ENCODE measurements at regions not wholly inside any gene's neighbourhood (a gene's known extent, or its start where the extent isn't known, plus 50 kb on each side); places are given as distances from the start of the nearest gene placed in this dataset.
A peak's percentile ranks its signal among the peaks of the same experiment; 100 is the strongest.

DNA sequence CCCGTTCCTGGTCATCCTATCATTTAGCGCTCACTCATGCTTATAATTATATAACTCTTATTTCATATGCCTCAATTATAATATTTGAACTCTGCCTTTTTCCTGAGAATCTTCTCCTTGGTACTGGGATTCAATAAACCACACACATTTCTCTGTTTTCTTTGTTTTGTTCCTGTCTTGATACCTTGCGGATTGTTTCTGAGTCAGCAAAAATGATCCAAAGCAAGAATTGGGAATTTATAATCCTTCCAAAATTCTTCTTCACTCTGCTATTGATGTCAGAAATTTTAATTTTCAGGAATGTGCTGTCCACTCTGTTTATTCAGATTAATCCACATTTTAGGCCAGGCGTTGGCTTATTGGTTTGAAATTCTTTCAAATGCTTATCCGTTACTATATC lies 886.0 kb downstream of the SUCLG1 start:
- H3K9ac ChIP-seq (ENCODE audit: insufficient read length), result no peak overlapping the region
- no peak for DNase-seq (ENCODE audit: low read depth, low spot score)
- H3K27ac ChIP-seq, result no peak overlapping the region
- H3K4me3 ChIP-seq, result no peak overlapping the region
- no peak for TF ChIP-seq POLR2AphosphoS5 (IDR thresholded peaks at IDR 0.05; ENCODE audit: borderline replicate concordance, low read depth, low read length)
- no peak for TF ChIP-seq FOXP2 (optimal IDR thresholded peaks at IDR 0.05; ENCODE audit: control extremely low read depth, extremely low read length, insufficient read depth)
- no peak for TF ChIP-seq EZH2 (IDR thresholded peaks at IDR 0.05)
- H3K36me3 ChIP-seq (ENCODE audit: insufficient read depth, low read length), result no peaks in the 10 kb centered on the region
- H3K9me3 ChIP-seq (ENCODE audit: low read depth, low read length), result no peaks in the 10 kb centered on the region

DNA sequence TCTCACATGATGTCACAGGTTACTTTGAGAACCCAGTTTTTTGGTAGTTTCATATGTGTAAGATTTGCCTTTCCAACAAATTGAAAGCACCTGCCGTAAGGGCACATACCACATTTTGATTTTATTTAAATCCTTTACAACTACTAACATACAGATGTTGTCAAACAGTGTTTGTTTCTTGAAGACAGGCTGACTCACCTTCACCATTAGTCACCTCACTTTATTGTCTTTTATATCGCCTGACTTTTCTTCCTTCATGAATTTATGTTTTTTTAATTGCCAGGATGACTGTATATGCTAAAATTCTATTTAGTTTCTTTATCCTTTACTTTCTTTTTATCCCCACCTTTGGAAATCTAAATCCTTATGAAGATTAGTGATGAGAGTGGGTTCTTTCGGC lies 886.7 kb downstream of the SUCLG1 start:
- no peaks in the 10 kb centered on the region for H3K9me3 ChIP-seq (ENCODE audit: low read depth, low read length)
- no peak overlapping the region for H3K4me3 ChIP-seq
- TF ChIP-seq EZH2 (IDR thresholded peaks at IDR 0.05), result no peak
- TF ChIP-seq FOXP2 (optimal IDR thresholded peaks at IDR 0.05; ENCODE audit: control extremely low read depth, extremely low read length, insufficient read depth), result no peak
- no peak for TF ChIP-seq POLR2AphosphoS5 (IDR thresholded peaks at IDR 0.05; ENCODE audit: borderline replicate concordance, low read depth, low read length)
- H3K36me3 ChIP-seq (ENCODE audit: insufficient read depth, low read length), result no peaks in the 10 kb centered on the region
- no peak overlapping the region for H3K27ac ChIP-seq
- DNase-seq (ENCODE audit: low read depth, low spot score), result no peak
- H3K9ac ChIP-seq (ENCODE audit: insufficient read length), result no peak overlapping the region

DNA sequence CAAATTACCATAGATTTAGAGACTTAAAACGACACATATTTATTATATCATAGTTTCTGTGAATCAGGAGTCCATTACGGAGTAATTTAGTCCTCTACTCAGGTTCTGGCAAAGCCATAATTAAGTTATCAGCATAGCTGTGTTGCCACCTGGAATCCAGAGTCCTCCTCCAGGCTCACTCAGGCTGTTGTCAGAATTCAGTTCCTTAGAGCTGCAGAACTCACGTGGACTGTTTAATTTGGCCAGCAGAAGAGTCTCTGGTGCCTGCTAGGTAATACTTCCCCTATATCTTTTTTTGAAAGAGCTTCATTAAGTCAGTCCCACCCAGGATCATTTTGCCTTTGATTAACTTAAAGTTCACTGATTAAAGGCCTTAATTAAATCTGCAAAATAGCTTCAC lies 891.5 kb downstream of the SUCLG1 start:
- DNase-seq (ENCODE audit: low read depth, low spot score), result no peak
- H3K4me3 ChIP-seq, result no peak overlapping the region
- TF ChIP-seq POLR2AphosphoS5 (IDR thresholded peaks at IDR 0.05; ENCODE audit: borderline replicate concordance, low read depth, low read length), result no peak
- TF ChIP-seq EZH2 (IDR thresholded peaks at IDR 0.05), result no peak
- no peak for TF ChIP-seq FOXP2 (optimal IDR thresholded peaks at IDR 0.05; ENCODE audit: control extremely low read depth, extremely low read length, insufficient read depth)
- no peak overlapping the region for H3K9ac ChIP-seq (ENCODE audit: insufficient read length)
- H3K36me3 ChIP-seq (ENCODE audit: insufficient read depth, low read length), result no peaks in the 10 kb centered on the region
- no peak overlapping the region for H3K27ac ChIP-seq
- no peaks in the 10 kb centered on the region for H3K9me3 ChIP-seq (ENCODE audit: low read depth, low read length)

DNA sequence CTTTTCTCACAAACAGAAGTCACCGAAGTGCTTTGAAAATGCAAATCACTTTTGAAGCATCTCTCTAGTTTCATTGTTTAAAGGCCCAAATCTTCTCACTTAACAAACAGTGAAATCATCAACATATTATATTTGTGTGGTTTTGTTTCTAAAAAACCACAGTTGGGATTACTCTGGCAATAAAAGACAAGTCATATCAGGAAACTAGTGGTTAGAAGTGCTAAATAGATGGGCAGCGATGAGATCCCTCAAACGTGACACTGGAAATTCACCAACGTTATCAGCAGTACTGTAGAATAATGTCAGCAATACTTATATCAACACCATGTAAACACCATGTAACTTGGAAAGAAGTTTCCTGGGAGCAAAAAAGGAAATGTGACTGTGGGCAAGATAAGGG lies 893.5 kb downstream of the SUCLG1 start:
- Histone ChIP-seq H3K4me3 (peak overlapping the region; percentile 51), H3K9me3 (ENCODE audit: low read depth, low read length) (no peaks in the 10 kb centered on the region), H3K9ac (ENCODE audit: insufficient read length) (no peak overlapping the region), H3K27ac (peak overlapping the region; percentile 77), H3K36me3 (ENCODE audit: insufficient read depth, low read length) (no peaks in the 10 kb centered on the region)
- TF ChIP-seq FOXP2 (optimal IDR thresholded peaks at IDR 0.05; ENCODE audit: control extremely low read depth, extremely low read length, insufficient read depth), result no peak
- TF ChIP-seq EZH2 (IDR thresholded peaks at IDR 0.05), result no peak
- no peak for TF ChIP-seq POLR2AphosphoS5 (IDR thresholded peaks at IDR 0.05; ENCODE audit: borderline replicate concordance, low read depth, low read length)
- DNase-seq (ENCODE audit: low read depth, low spot score), result no peak

DNA sequence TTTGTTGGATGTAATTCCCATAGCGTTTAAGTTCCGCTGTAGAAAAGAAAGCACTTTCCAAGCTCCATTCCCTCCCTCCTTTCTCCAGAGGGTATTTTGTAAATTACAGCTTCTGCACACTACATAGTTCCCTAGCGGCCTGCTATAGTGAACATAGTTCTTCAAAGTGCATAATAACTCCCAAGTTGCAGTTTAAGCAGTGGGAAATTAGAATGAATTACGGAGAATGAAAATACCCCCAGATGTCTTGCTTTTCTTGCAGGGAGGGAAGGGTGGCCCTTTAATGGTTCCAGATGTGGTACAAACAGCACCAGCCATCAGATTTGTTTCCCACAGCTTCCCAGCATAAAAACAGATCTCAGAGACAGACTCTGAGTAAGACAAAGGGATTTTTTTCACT lies 893.9 kb downstream of the SUCLG1 start:
- no peaks in the 10 kb centered on the region for H3K9me3 ChIP-seq (ENCODE audit: low read depth, low read length)
- H3K4me3 ChIP-seq, result peak overlapping the region; percentile 51
- H3K36me3 ChIP-seq (ENCODE audit: insufficient read depth, low read length), result no peaks in the 10 kb centered on the region
- DNase-seq (ENCODE audit: low read depth, low spot score), result peak; percentile 3
- peak overlapping the region; percentile 77 for H3K27ac ChIP-seq
- TF ChIP-seq EZH2 (IDR thresholded peaks at IDR 0.05) (no peak), POLR2AphosphoS5 (IDR thresholded peaks at IDR 0.05; ENCODE audit: borderline replicate concordance, low read depth, low read length) (no peak)
- no peak overlapping the region for H3K9ac ChIP-seq (ENCODE audit: insufficient read length)

DNA sequence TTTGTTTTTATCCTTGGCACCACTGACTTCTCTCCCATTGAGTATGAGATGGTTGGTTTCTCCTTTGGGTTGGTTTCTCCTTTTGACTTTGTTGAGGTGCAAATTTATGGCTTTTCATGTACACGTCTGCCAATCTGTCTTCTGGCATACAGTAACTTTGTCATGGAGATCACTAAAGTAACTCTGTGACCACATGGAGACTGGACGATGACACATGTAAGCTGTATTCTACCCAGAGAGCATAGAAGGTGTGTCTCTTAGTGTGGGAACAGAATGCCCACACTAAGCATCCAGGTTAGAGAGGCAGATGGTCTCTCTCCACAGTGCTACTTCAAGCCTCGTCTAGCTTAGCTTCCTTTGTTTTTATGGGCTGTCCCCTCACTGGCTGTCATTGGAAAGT lies 897.5 kb downstream of the SUCLG1 start:
- H3K27ac ChIP-seq, result no peak overlapping the region
- no peaks in the 10 kb centered on the region for H3K9me3 ChIP-seq (ENCODE audit: low read depth, low read length)
- no peak overlapping the region for H3K4me3 ChIP-seq
- no peaks in the 10 kb centered on the region for H3K36me3 ChIP-seq (ENCODE audit: insufficient read depth, low read length)
- TF ChIP-seq POLR2AphosphoS5 (IDR thresholded peaks at IDR 0.05; ENCODE audit: borderline replicate concordance, low read depth, low read length) (no peak), FOXP2 (optimal IDR thresholded peaks at IDR 0.05; ENCODE audit: control extremely low read depth, extremely low read length, insufficient read depth) (no peak), EZH2 (IDR thresholded peaks at IDR 0.05) (no peak)
- no peak for DNase-seq (ENCODE audit: low read depth, low spot score)
- no peak overlapping the region for H3K9ac ChIP-seq (ENCODE audit: insufficient read length)

DNA sequence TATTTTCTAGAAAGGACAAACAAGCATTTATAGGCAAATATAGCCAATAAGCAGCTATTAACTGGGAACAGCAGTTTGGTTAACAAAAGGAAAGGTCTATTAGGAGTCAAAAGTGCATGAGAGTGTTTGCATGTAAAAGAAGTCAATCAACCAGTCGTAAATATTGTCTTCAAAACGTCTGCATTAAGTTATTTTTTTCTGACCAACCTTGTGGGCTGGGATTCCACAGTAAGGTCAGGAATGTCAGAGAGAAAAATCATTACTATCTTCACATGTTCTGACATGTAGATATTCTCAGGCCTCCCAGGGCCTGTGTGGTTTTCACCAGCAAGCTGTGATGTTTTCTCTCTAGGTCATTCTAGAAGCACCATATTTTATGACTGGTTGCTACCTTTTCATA lies 922.5 kb downstream of the SUCLG1 start:
- no peak overlapping the region for H3K9ac ChIP-seq (ENCODE audit: insufficient read length)
- H3K9me3 ChIP-seq (ENCODE audit: low read depth, low read length), result no peaks in the 10 kb centered on the region
- H3K36me3 ChIP-seq (ENCODE audit: insufficient read depth, low read length), result no peaks in the 10 kb centered on the region
- no peak for TF ChIP-seq EZH2 (IDR thresholded peaks at IDR 0.05)
- no peak for TF ChIP-seq POLR2AphosphoS5 (IDR thresholded peaks at IDR 0.05; ENCODE audit: borderline replicate concordance, low read depth, low read length)
- no peak for TF ChIP-seq FOXP2 (optimal IDR thresholded peaks at IDR 0.05; ENCODE audit: control extremely low read depth, extremely low read length, insufficient read depth)
- no peak overlapping the region for H3K4me3 ChIP-seq
- DNase-seq (ENCODE audit: low read depth, low spot score), result no peak
- no peak overlapping the region for H3K27ac ChIP-seq

DNA sequence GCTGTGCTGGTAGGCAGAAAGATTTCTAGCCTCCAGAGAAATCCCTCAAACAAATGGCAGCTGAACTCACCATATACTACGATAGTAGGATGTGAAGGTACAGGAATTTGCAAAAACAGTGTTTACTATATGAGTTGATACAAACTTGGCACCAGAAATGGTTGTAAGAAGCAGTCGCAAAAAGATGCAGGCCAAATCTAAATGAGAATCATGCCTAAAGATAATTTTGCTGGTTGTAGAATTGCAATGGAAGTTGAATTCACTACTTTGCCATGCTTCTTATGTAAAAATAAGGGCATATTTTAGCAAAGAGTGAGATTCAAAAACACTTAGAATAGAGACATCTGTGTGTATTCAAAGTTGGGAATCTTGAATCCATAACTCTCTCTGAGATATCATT lies 924.7 kb downstream of the SUCLG1 start:
- TF ChIP-seq POLR2AphosphoS5 (IDR thresholded peaks at IDR 0.05; ENCODE audit: borderline replicate concordance, low read depth, low read length), result no peak
- TF ChIP-seq FOXP2 (optimal IDR thresholded peaks at IDR 0.05; ENCODE audit: control extremely low read depth, extremely low read length, insufficient read depth), result no peak

DNA sequence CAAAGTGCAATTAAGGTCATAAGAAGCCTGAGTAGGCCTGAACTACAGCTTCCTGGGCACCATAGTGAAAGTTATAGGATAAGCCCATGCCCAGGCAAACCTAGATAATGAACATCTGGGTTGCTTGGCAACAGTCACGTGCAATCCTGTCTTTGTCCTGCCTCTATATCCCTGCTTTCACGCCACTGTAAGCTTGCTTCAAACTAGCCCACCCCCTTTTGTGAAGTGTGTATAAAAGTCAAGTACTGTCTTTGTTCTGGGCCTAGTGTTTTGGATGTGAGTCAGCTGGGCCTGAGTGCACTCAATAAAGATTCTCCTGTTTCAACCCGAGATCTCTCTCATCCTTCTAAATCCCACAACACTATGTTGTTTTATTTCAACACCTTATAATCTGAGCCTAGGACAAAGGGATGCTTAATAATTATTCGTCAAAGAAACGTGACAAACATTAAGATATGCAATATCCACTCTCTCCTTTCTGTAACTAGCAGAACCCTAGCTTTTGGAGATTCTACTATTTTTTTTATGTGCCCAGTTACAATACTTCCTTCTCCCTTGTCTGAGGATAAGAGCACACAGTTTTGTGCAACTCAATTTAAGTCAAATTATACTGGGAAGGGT lies 927.8 kb downstream of the SUCLG1 start:
- Histone ChIP-seq H3K4me3 (no peak overlapping the region), H3K9ac (ENCODE audit: insufficient read length) (no peak overlapping the region), H3K9me3 (ENCODE audit: low read depth, low read length) (no peaks in the 10 kb centered on the region), H3K36me3 (ENCODE audit: insufficient read depth, low read length) (no peaks in the 10 kb centered on the region), H3K27ac (no peak overlapping the region)
- TF ChIP-seq EZH2 (IDR thresholded peaks at IDR 0.05) (no peak), POLR2AphosphoS5 (IDR thresholded peaks at IDR 0.05; ENCODE audit: borderline replicate concordance, low read depth, low read length) (no peak), FOXP2 (optimal IDR thresholded peaks at IDR 0.05; ENCODE audit: control extremely low read depth, extremely low read length, insufficient read depth) (no peak)
- no peak for DNase-seq (ENCODE audit: low read depth, low spot score)

More for the DNA sequence above, 924.7 kb downstream of the SUCLG1 start:
- DNase-seq (ENCODE audit: low read depth, low spot score), result no peak
- no peaks in the 10 kb centered on the region for H3K36me3 ChIP-seq (ENCODE audit: insufficient read depth, low read length)
- no peak overlapping the region for H3K9ac ChIP-seq (ENCODE audit: insufficient read length)
- no peak overlapping the region for H3K27ac ChIP-seq
- no peak overlapping the region for H3K4me3 ChIP-seq
- no peaks in the 10 kb centered on the region for H3K9me3 ChIP-seq (ENCODE audit: low read depth, low read length)

All from SK-N-MC (cell line).